GM18907 (cell line): ENCODE measurements at regions not wholly inside any gene's neighbourhood (a gene's known extent, or its start where the extent isn't known, plus 50 kb on each side); places are given as distances from the start of the nearest gene placed in this dataset.
"Not testable (repeated sequence)": the region's sequence is repeated elsewhere in the genome, so short reads cannot be mapped to it uniquely, and the experiment has no call there.

Source experiments
- ATAC-seq: cut with Tn5 transposase; IDR thresholded peaks from one replicate; pipeline ENCODE4 v1.9.1; 2021; ENCODE audit warnings: mild to moderate bottlenecking, moderate library complexity; ENCODE audit not compliant: unreplicated experiment

- peak; percentile 48 for ATAC-seq
Measured at GRCh38 chr9:39463696-39464095, 108.2 kb downstream of the SPATA31A1 start.

- peak; percentile 97 for ATAC-seq
Measured at GRCh38 chr9:39464122-39464777, 108.8 kb downstream of the SPATA31A1 start.

GRCh38 chr9:39474499-39474898 is 119.0 kb downstream of the SPATA31A1 start:
- peak; percentile 99 for ATAC-seq

- not testable (repeated sequence) for ATAC-seq
Measured at GRCh38 chr9:39483073-39483472, 127.6 kb downstream of the SPATA31A1 start.

- ATAC-seq = not testable (repeated sequence)
Measured at GRCh38 chr9:39483880-39484279, 128.4 kb downstream of the SPATA31A1 start.

GRCh38 chr9:39484292-39484691 is 128.8 kb downstream of the SPATA31A1 start:
- peak; percentile 68 for ATAC-seq

- not testable (repeated sequence) for ATAC-seq
Measured at GRCh38 chr9:39487477-39487876, 132.0 kb downstream of the SPATA31A1 start.

GRCh38 chr9:39496248-39496647 is 140.8 kb downstream of the SPATA31A1 start:
- not testable (repeated sequence) for ATAC-seq

GRCh38 chr9:39503178-39503577 is 147.7 kb downstream of the SPATA31A1 start:
- not testable (repeated sequence) for ATAC-seq

GRCh38 chr9:39527387-39528029 is 172.0 kb downstream of the SPATA31A1 start:
- not testable (repeated sequence) for ATAC-seq

- ATAC-seq = not testable (repeated sequence)
Measured at GRCh38 chr9:39532597-39532996, 177.1 kb downstream of the SPATA31A1 start.

- not testable (repeated sequence) for ATAC-seq
Measured at GRCh38 chr9:39533001-39533762, 177.7 kb downstream of the SPATA31A1 start.

- ATAC-seq = not testable (repeated sequence)
Measured at GRCh38 chr9:39533763-39534548, 178.5 kb downstream of the SPATA31A1 start.

GRCh38 chr9:39534897-39535296 is 179.4 kb downstream of the SPATA31A1 start:
- ATAC-seq = not testable (repeated sequence)

GRCh38 chr9:39542157-39542556 is 186.7 kb downstream of the SPATA31A1 start:
- ATAC-seq = not testable (repeated sequence)

GRCh38 chr9:39545079-39545478 is 189.6 kb downstream of the SPATA31A1 start:
- not testable (repeated sequence) for ATAC-seq

GRCh38 chr9:39550573-39550972 is 195.1 kb downstream of the SPATA31A1 start:
- ATAC-seq = not testable (repeated sequence)

- not testable (repeated sequence) for ATAC-seq
Measured at GRCh38 chr9:39551544-39551943, 196.1 kb downstream of the SPATA31A1 start.

GRCh38 chr9:39552242-39552881 is 196.9 kb downstream of the SPATA31A1 start:
- ATAC-seq = not testable (repeated sequence)

GRCh38 chr9:39554352-39554751 is 198.9 kb downstream of the SPATA31A1 start:
- not testable (repeated sequence) for ATAC-seq
